BLaER1 treated with 17β-estradiol and CSF1 and Interleukin-3, amounts not matched to agents 10 nM and 100 nM (cell line): ENCODE measurements at regions not wholly inside any gene's neighbourhood (a gene's known extent, or its start where the extent isn't known, plus 50 kb on each side); places are given as distances from the start of the nearest gene placed in this dataset.

ENCODE experiments used
- H3K27ac ChIP-seq, 11 experiments: shearing (Covaris generic); formaldehyde crosslinking; 2 replicates each; pipeline ENCODE4 v1.8.1; 2022
- H3K27me3 ChIP-seq, 11 experiments: shearing (Covaris generic); formaldehyde crosslinking; 2 replicates each; pipeline ENCODE4 v1.8.1; 2022
- H3K36me3 ChIP-seq, 11 experiments: shearing (Covaris generic); formaldehyde crosslinking; 2 replicates each; pipeline ENCODE4 v1.8.1; 2022
- H3K4me1 ChIP-seq, 10 experiments: shearing (Covaris generic); formaldehyde crosslinking; 2 replicates each; pipeline ENCODE4 v1.8.1; 2022
- H3K4me2 ChIP-seq, 11 experiments: shearing (Covaris generic); formaldehyde crosslinking; 2 replicates each; pipeline ENCODE4 v1.8.1; 2022
- H3K4me3 ChIP-seq, 10 experiments: shearing (Covaris generic); formaldehyde crosslinking; 2 replicates each; pipeline ENCODE4 v1.8.1; 2022
- H3K9ac ChIP-seq, 11 experiments: shearing (Covaris generic); formaldehyde crosslinking; 2 replicates each; pipeline ENCODE4 v1.8.1; 2022
- H3K9me3 ChIP-seq, 11 experiments: shearing (Covaris generic); formaldehyde crosslinking; replicated peaks in 1 of 11; 2 replicates each; pipeline ENCODE4 v1.8.1; 2022
- H4K20me1 ChIP-seq, 11 experiments: shearing (Covaris generic); formaldehyde crosslinking; 2 replicates each; pipeline ENCODE4 v1.8.1; 2022
- Cebpa-rat ChIP-seq, 11 experiments: shearing (Covaris generic); IDR thresholded peaks; 2 replicates each; pipeline ENCODE4 v1.8.1; 2022

DNA sequence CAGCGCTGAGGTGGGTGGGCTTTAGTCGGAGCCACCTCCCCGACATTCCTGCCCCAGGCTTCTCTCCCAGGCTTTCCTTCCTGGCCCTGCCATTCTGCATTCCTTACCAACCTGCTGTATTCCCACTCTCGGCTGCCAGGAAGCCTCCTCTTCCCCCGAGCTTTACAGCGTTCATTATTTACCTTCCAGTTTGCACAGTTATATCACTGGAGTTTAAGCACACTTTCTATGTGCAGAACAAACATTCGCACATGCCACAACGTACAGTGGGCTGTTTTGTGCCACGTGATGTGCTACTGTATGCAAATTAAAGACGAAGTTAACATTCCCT is 246.3 kb downstream of the SOX11 start:
- no peaks in the 10 kb centered on the region; a peak in 1 of 22 replicates for H3K9me3 ChIP-seq
- no peaks in the 10 kb centered on the region for H3K27me3 ChIP-seq
- H3K9ac ChIP-seq: no peak overlapping the region
- TF ChIP-seq Cebpa-rat (IDR thresholded peaks at IDR 0.05): no peak
- no peak overlapping the region for H3K4me2 ChIP-seq
- no peak overlapping the region for H3K27ac ChIP-seq
- no peaks in the 10 kb centered on the region for H4K20me1 ChIP-seq
- no peak overlapping the region for H3K4me3 ChIP-seq
- peaks cover 17 to 21% (median 19%) of the 10 kb centered on the region in 10 experiments for H3K4me1 ChIP-seq
- no peaks in the 10 kb centered on the region for H3K36me3 ChIP-seq

GRCh38 chr2:5939553-5939952 is 247.4 kb downstream of the SOX11 start:
- H3K27me3 ChIP-seq: no peaks in the 10 kb centered on the region
- TF ChIP-seq Cebpa-rat (IDR thresholded peaks at IDR 0.05): no peak
- no peak overlapping the region for H3K4me3 ChIP-seq
- no peaks in the 10 kb centered on the region for H4K20me1 ChIP-seq
- H3K36me3 ChIP-seq: no peaks in the 10 kb centered on the region
- no peak overlapping the region for H3K4me2 ChIP-seq
- H3K27ac ChIP-seq: no peak overlapping the region
- no peaks in the 10 kb centered on the region; a peak in 1 of 22 replicates for H3K9me3 ChIP-seq
- peaks cover 17 to 21% (median 19%) of the 10 kb centered on the region in 10 experiments for H3K4me1 ChIP-seq
- no peak overlapping the region for H3K9ac ChIP-seq

DNA sequence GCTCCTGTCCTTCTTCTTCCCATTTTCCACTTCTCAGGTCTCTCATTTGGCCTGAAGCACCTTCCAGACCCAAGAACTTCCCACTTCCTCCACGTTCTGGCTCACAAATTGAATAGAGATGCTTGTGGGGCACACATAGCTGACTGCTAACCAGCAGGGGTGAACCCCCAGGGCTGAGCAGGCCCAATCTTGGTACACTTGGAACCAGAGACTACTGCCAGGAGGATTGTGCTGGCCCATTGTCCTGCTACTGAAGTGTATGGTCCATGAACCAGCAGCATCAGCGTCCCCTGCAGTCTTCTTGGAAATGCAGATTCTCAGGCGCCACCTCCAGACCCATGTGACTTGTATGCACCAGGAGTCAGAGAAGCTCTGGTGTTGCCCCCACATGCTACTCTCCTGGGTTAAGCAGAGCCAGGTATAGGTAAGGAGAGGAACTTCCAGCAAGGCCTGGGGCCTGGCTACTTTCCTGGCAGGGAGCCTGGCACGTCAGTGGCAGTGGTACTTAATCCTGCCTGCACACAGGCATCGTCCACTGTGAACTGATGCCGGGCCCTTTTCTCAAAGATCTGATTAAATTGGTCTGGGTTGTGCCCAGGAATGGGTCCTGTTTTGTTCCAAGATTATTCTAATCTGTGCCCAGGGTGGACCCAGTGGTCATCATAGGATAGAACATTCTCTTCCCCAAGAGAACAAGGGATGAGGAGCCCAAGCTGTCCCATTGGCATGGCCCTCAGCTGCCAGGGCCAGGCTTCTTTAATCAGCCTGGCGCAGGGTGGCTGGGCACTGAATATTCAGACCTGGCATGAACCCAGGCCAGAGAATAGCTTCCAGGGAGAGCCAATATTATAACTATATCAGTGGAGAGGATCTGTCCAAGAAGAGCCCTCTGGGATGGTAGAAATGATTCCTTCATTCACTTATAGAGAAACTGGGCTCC is 248.7 kb downstream of the SOX11 start:
- H3K27me3 ChIP-seq: no peaks in the 10 kb centered on the region
- no peak overlapping the region for H3K4me3 ChIP-seq
- no peak for TF ChIP-seq Cebpa-rat (IDR thresholded peaks at IDR 0.05)

GRCh38 chr2:5942204-5942603 is 250.0 kb downstream of the SOX11 start:
- TF ChIP-seq Cebpa-rat (IDR thresholded peaks at IDR 0.05): peak in 3 of 11 experiments; percentile 11 to 64 (median 28); a peak in 2 of 22 replicates
- H3K27ac ChIP-seq: peak overlapping the region in 8 of 11 experiments; percentile 10 to 61 (median 48); a peak in 12 of 22 replicates
- H3K27me3 ChIP-seq: no peaks in the 10 kb centered on the region
- H3K4me1 ChIP-seq: peaks cover 17 to 21% (median 19%) of the 10 kb centered on the region in 10 experiments
- H3K4me3 ChIP-seq: no peak overlapping the region
- H3K36me3 ChIP-seq: no peaks in the 10 kb centered on the region
- H4K20me1 ChIP-seq: no peaks in the 10 kb centered on the region
- H3K4me2 ChIP-seq: peak overlapping the region; percentile 45 to 80 (median 66)
- no peaks in the 10 kb centered on the region for H3K9me3 ChIP-seq
- no peak overlapping the region for H3K9ac ChIP-seq

More for the DNA sequence above, 248.7 kb downstream of the SOX11 start:
- H3K9me3 ChIP-seq: no peaks in the 10 kb centered on the region
- H3K4me1 ChIP-seq: peaks cover 17 to 21% (median 19%) of the 10 kb centered on the region in 10 experiments
- H3K36me3 ChIP-seq: no peaks in the 10 kb centered on the region
- no peaks in the 10 kb centered on the region for H4K20me1 ChIP-seq
- H3K27ac ChIP-seq: peak overlapping the region in 3 of 11 experiments; percentile 6 to 61 (median 52); a peak in 3 of 22 replicates
- peak overlapping the region in 9 of 11 experiments; percentile 45 to 80 (median 67); a peak in 7 of 22 replicates for H3K4me2 ChIP-seq
- H3K9ac ChIP-seq: no peak overlapping the region

GRCh38 chr2:5945742-5946141 is 253.6 kb downstream of the SOX11 start:
- no peak for TF ChIP-seq Cebpa-rat (IDR thresholded peaks at IDR 0.05)
- no peak overlapping the region for H3K4me3 ChIP-seq
- H3K4me2 ChIP-seq: 0 out of 22 replicates have a peak overlapping the region, but pooled peaks of 1 of the 11 experiments have one; percentile 7

DNA sequence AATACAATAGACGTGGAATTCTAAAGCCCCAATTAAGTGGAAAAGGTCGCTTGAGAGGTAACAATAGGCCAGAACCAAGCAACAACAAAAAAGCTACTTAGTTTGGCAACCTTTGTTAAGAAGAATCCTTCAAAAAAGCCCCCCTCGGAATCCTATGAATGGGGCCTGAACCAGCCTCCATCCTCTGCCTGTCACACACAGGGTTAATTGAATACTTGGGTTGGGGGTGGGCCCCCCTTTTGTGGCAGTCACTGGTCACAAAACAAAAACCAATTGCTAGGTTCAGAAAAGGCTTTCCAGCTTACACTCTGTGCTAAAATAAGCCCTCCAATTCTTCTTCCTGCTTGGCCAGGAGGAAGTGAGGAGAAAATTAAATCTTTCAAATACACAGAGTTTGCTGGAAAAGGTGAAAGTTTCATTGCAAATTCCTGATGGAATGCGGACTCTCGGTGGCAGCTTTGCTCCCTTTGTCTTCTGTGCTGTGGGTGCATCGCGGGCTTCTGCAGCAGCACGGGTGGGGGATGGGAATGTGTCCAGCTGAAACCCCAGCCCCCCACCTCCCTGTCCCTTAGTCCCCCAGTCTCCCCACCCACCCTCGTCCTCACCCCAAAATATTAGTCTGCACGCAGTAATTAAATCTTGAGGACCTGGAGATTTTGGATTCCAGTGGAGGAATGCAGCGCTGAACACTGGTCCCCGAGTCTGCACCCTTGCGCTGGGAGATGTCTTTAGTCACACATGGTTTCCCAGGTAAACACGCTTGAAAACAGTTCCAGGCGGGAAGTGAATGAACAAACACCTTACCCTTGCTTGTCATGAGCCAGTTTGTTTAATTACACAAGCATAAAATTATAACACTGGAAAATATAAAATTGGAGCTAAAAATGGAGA is 254.3 kb downstream of the SOX11 start:
- Histone ChIP-seq H3K4me1 (peaks cover 16 to 18% (median 17%) of the 10 kb centered on the region in 10 experiments), H3K27me3 (no peaks in the 10 kb centered on the region), H3K4me3 (no peak overlapping the region), H3K36me3 (no peaks in the 10 kb centered on the region), H3K9ac (no peak overlapping the region), H3K4me2 (no peak overlapping the region), H3K27ac (no peak overlapping the region), H3K9me3 (0 out of 22 replicates have a peak, but pooled peaks cover 0 to 5% (median 0%) of the 10 kb centered on the region in 11 experiments), H4K20me1 (no peaks in the 10 kb centered on the region)
- no peak for TF ChIP-seq Cebpa-rat (IDR thresholded peaks at IDR 0.05)

More at GRCh38 chr2:5945742-5946141, 253.6 kb downstream of the SOX11 start:
- H3K27me3 ChIP-seq: no peaks in the 10 kb centered on the region
- no peak overlapping the region for H3K9ac ChIP-seq
- peaks cover 17 to 21% (median 19%) of the 10 kb centered on the region in 10 experiments for H3K4me1 ChIP-seq
- H3K9me3 ChIP-seq: 0 out of 22 replicates have a peak, but pooled peaks cover 0 to 3% (median 0%) of the 10 kb centered on the region in 11 experiments
- H4K20me1 ChIP-seq: no peaks in the 10 kb centered on the region
- no peaks in the 10 kb centered on the region for H3K36me3 ChIP-seq
- H3K27ac ChIP-seq: no peak overlapping the region

- Histone ChIP-seq H3K9ac (no peak overlapping the region), H3K4me1 (0 out of 20 replicates have a peak, but pooled peaks cover 0 to 7% (median 0%) of the 10 kb centered on the region in 10 experiments), H3K4me3 (no peak overlapping the region), H3K27ac (no peak overlapping the region), H3K9me3 (peaks cover 0 to 5% (median 0%) of the 10 kb centered on the region in 11 experiments; a peak in 1 of 22 replicates), H4K20me1 (no peaks in the 10 kb centered on the region), H3K36me3 (no peaks in the 10 kb centered on the region), H3K4me2 (no peak overlapping the region), H3K27me3 (no peaks in the 10 kb centered on the region)
- TF ChIP-seq Cebpa-rat (IDR thresholded peaks at IDR 0.05): no peak
These were observed 258.6 kb downstream of the SOX11 start for GRCh38 chr2:5950736-5951135.

- no peak overlapping the region for H3K4me2 ChIP-seq
- H3K4me3 ChIP-seq: no peak overlapping the region
- no peaks in the 10 kb centered on the region for H3K36me3 ChIP-seq
- no peak overlapping the region for H3K27ac ChIP-seq
- no peak for TF ChIP-seq Cebpa-rat (IDR thresholded peaks at IDR 0.05)
- H3K27me3 ChIP-seq: no peaks in the 10 kb centered on the region
- 0 out of 20 replicates have a peak, but pooled peaks cover 0 to 7% (median 0%) of the 10 kb centered on the region in 10 experiments for H3K4me1 ChIP-seq
- H4K20me1 ChIP-seq: no peaks in the 10 kb centered on the region
- H3K9ac ChIP-seq: no peak overlapping the region
- H3K9me3 ChIP-seq: peaks cover 0 to 5% (median 0%) of the 10 kb centered on the region in 11 experiments; a peak in 1 of 22 replicates
These were observed 259.3 kb downstream of the SOX11 start for GRCh38 chr2:5951471-5951870.
